Upper lobe of right lung (tissue), 1 donor: ENCODE measurements at regions not wholly inside any gene's neighbourhood (a gene's known extent, or its start where the extent isn't known, plus 50 kb on each side); places are given as distances from the start of the nearest gene placed in this dataset.
A peak's percentile ranks its signal among the peaks of the same experiment; 100 is the strongest.

Experiments used
- ATAC-seq: fragments of 200-7000 bp; cut with Tn5 transposase; one replicate; pipeline ENCODE4 v1.9.1; 2020; ENCODE audit warnings: mild to moderate bottlenecking, moderate library complexity
- DNase-seq: peaks from one replicate; pipeline ENCODE4 v3.0.0-alpha.2; 2020
- H3K27ac ChIP-seq: fragments of 200-600 bp; one replicate; pipeline ENCODE4 v1.8.0; 2022
- H3K27me3 ChIP-seq: fragments of 200-600 bp; one replicate; pipeline ENCODE4 v1.8.0; 2022; ENCODE audit warnings: mild to moderate bottlenecking
- H3K36me3 ChIP-seq: fragments of 200-600 bp; one replicate; pipeline ENCODE4 v1.8.0; 2022
- H3K4me1 ChIP-seq: fragments of 200-600 bp; one replicate; pipeline ENCODE4 v1.8.0; 2022
- H3K4me3 ChIP-seq: fragments of 200-600 bp; one replicate; pipeline ENCODE4 v1.8.0; 2022; ENCODE audit warnings: mild to moderate bottlenecking
- H3K9me3 ChIP-seq: fragments of 200-600 bp; one replicate; pipeline ENCODE4 v1.8.0; 2022
- intact Hi-C: fragments of 100-400 bp; cut with DNase I; formaldehyde crosslinking; loops from one replicate; pipeline ENCODE4 v1.11.0; 2022
- TF ChIP-seq, protein P1 (sequence below): fragments of 200-600 bp; IDR thresholded peaks from one replicate; pipeline ENCODE4 v1.8.0; 2022; ENCODE audit warnings: antibody characterized with exemption
- donor health status: DM: no; HTN: yes; CAD: no; lungs with severe emphysema.

GRCh38 chr1:63009421-63009820 lies 225.5 kb downstream of the ATG4C start:
- no peaks in the 10 kb centered on the region for H3K4me1 ChIP-seq
- DNase-seq (no peak), ATAC-seq (no peak)
- H3K36me3 ChIP-seq, result no peaks in the 10 kb centered on the region
- intact Hi-C loops, result no loop called here
- H3K27me3 ChIP-seq, result peaks cover 4% of the 10 kb centered on the region
- H3K4me3 ChIP-seq, result no peak overlapping the region
- TF ChIP-seq, protein P1, sequence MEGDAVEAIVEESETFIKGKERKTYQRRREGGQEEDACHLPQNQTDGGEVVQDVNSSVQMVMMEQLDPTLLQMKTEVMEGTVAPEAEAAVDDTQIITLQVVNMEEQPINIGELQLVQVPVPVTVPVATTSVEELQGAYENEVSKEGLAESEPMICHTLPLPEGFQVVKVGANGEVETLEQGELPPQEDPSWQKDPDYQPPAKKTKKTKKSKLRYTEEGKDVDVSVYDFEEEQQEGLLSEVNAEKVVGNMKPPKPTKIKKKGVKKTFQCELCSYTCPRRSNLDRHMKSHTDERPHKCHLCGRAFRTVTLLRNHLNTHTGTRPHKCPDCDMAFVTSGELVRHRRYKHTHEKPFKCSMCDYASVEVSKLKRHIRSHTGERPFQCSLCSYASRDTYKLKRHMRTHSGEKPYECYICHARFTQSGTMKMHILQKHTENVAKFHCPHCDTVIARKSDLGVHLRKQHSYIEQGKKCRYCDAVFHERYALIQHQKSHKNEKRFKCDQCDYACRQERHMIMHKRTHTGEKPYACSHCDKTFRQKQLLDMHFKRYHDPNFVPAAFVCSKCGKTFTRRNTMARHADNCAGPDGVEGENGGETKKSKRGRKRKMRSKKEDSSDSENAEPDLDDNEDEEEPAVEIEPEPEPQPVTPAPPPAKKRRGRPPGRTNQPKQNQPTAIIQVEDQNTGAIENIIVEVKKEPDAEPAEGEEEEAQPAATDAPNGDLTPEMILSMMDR, result no peak
- no peak overlapping the region for H3K27ac ChIP-seq
- no peaks in the 10 kb centered on the region for H3K9me3 ChIP-seq

DNA sequence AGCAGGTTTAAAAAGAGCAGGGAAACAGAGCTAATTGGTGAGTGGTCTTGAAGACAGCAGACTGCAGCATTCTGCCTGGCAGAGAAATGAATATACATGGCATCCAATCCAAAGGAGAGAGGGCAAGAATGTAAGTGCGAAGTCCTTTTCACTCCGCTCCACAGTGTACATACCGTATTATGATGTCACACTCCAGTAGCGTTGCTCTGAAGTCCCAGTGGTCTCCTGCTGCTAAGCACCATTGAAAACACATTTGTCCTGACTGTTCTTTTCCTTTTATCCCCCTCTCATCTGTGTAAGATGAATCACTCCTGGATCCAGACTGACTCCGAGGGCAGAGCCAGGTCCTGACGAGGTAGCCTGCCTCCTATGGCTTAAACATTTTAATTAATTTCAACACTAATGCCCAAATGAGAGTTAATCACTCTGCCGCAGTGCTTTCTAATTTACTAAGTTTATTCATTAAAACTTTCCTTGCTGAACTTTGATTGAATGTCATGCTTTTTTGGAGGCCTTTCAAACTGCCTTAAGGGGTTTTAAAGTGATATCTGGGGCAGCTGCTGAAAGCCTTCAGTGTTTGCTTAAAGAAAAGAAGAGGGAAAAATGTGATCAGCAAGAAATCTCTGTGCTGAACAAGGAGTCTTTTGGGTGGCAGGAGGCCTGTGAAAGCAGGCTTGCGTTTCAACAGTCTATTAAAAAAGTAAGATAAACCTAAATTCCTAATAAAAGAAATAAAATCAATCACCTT lies 227.2 kb downstream of the ATG4C start:
- DNase-seq, result no peak
- H3K27ac ChIP-seq, result no peak overlapping the region
- H3K27me3 ChIP-seq, result no peaks in the 10 kb centered on the region
- no peak overlapping the region for H3K4me3 ChIP-seq
- TF ChIP-seq, protein P1, result no peak
- H3K9me3 ChIP-seq, result no peaks in the 10 kb centered on the region
- ATAC-seq, result no peak
- no peaks in the 10 kb centered on the region for H3K36me3 ChIP-seq
- H3K4me1 ChIP-seq, result no peaks in the 10 kb centered on the region
- intact Hi-C loops, result no loop called here

DNA sequence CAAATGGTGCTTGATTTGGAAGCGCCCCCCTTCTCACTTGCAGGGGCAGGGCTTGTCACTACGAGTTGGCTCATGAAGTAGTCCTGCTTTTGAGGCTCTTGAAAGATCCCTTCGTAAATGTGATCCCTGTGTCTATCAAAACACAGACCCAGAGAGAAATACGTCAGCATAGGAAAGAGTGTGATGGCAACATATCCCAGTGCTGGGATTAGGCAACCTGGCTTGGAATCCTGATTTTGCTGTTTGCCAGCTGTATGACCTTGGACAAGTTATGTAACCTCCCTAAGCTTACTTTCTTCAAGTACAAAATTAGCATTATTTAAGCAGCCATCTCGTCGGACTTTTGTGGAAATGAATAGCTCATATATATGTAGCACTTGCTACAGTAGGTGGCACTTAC lies 228.4 kb downstream of the ATG4C start:
- TF ChIP-seq, protein P1, result no peak
- intact Hi-C loops, result no loop called here
- peak; percentile 35 for ATAC-seq

GRCh38 chr1:63014267-63014666 lies 230.3 kb downstream of the ATG4C start:
- no peak for DNase-seq
- H3K4me1 ChIP-seq, result no peaks in the 10 kb centered on the region
- intact Hi-C loops, result no loop called here
- H3K36me3 ChIP-seq, result no peaks in the 10 kb centered on the region
- H3K9me3 ChIP-seq, result no peaks in the 10 kb centered on the region
- no peaks in the 10 kb centered on the region for H3K27me3 ChIP-seq
- TF ChIP-seq, protein P1, result no peak
- H3K4me3 ChIP-seq, result no peak overlapping the region
- ATAC-seq, result no peak
- no peak overlapping the region for H3K27ac ChIP-seq

More for the DNA sequence above, 228.4 kb downstream of the ATG4C start:
- no peaks in the 10 kb centered on the region for H3K27me3 ChIP-seq
- H3K4me3 ChIP-seq, result no peak overlapping the region
- DNase-seq, result no peak
- H3K4me1 ChIP-seq, result no peaks in the 10 kb centered on the region
- H3K36me3 ChIP-seq, result no peaks in the 10 kb centered on the region
- no peak overlapping the region for H3K27ac ChIP-seq
- H3K9me3 ChIP-seq, result no peaks in the 10 kb centered on the region

DNA sequence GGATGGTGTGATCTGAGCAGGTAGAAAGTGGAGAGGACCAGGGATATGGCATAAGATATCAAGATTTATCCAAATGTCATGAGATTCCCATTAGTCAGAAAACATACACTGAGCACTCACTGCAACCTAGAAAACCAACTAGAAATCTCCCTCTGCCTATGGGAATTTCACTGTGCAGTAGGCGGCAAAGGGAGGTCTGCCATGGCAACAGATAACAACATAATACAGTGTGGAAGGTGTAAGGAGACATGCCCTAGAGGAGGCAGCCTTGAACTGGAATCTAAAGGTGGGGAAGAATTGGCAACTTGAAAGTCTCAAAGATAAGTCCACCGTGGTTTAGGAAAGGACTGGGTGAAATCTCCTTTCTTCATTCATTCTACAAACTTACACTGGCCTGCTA lies 238.4 kb downstream of the ATG4C start:
- Histone ChIP-seq H3K27me3 (no peaks in the 10 kb centered on the region), H3K27ac (no peak overlapping the region), H3K9me3 (no peaks in the 10 kb centered on the region), H3K4me1 (no peaks in the 10 kb centered on the region), H3K36me3 (no peaks in the 10 kb centered on the region), H3K4me3 (no peak overlapping the region)
- TF ChIP-seq, protein P1, result no peak
- ATAC-seq (no peak), DNase-seq (no peak)
- intact Hi-C loops, result no loop called here
